Naive thymus-derived CD8-positive, alpha-beta T cell (primary cell): ENCODE measurements at regions not wholly inside any gene's neighbourhood (a gene's known extent, or its start where the extent isn't known, plus 50 kb on each side); places are given as distances from the start of the nearest gene placed in this dataset.
A peak's percentile ranks its signal among the peaks of the same experiment; 100 is the strongest.
"Not testable (repeated sequence)": the region's sequence is repeated elsewhere in the genome, so short reads cannot be mapped to it uniquely, and the experiment has no call there.

Experiments used
- ATAC-seq, 2 donors: fragments of 150-1000 bp; cut with Tn5 transposase in 1 of 2; sonication (Bioruptor Pico), chemical (Tn5 transposase) in 1 of 2; 1 replicate in 1 of 2; 2 replicates in 1 of 2; pipeline ENCODE4 v1.10.0; 2021; ENCODE audit warnings: mild to moderate bottlenecking in 2 of 2, moderate library complexity in 2 of 2
- POLR2A ChIA-PET: fragments of 350-600 bp; sonication (Branson Sonifier 250); formaldehyde crosslinking; loops from one replicate; lab custom pipeline; 2021; ENCODE audit warnings: antibody characterized with exemption; lab: Charles Lee
- DNase-seq, 10 donors: peaks; one replicate each; pipeline versions ENCODE4 v3.0.0 to v3.0.0-alpha.2; 2020 to 2022
- H3K27ac Mint-ChIP-seq, 10 donors: one replicate each; pipeline ENCODE4 v1.8.0; 2020 to 2022; ENCODE audit warnings: mild to moderate bottlenecking in 10 of 10, mixed read lengths in 10 of 10, moderate library complexity in 4 of 10, inconsistent platforms in 1 of 10
- H3K27me3 Mint-ChIP-seq, 5 donors: one replicate each; pipeline ENCODE4 v1.8.0; 2021 to 2022; ENCODE audit warnings: mixed read lengths in 5 of 5
- H3K36me3 Mint-ChIP-seq, 3 donors: one replicate each; pipeline ENCODE4 v1.8.0; 2020 to 2022; ENCODE audit warnings: mixed read lengths in 3 of 3, mild to moderate bottlenecking in 2 of 3, inconsistent platforms in 1 of 3
- H3K4me1 Mint-ChIP-seq, 4 donors: one replicate each; pipeline ENCODE4 v1.8.0; 2021 to 2022; ENCODE audit warnings: mixed read lengths in 4 of 4
- H3K4me3 Mint-ChIP-seq, 10 donors: one replicate each; pipeline ENCODE4 v1.8.0; 2020 to 2022; ENCODE audit warnings: mild to moderate bottlenecking in 10 of 10, mixed read lengths in 10 of 10, moderate library complexity in 6 of 10, inconsistent platforms in 1 of 10
- H3K9me3 Mint-ChIP-seq, 9 donors: one replicate each; pipeline ENCODE4 v1.8.0; 2020 to 2022; ENCODE audit warnings: mixed read lengths in 9 of 9, mild to moderate bottlenecking in 3 of 9, inconsistent platforms in 1 of 9, moderate library complexity in 1 of 9

- Mint-ChIP-seq H3K9me3 (no peaks in the 10 kb centered on the region), H3K4me3 (peak overlapping the region; percentile 36 to 82 (median 76)), H3K27me3 (no peaks in the 10 kb centered on the region), H3K27ac (peak overlapping the region; percentile 93 to 98 (median 97)), H3K36me3 (peaks cover 0 to 2% (median 0%) of the 10 kb centered on the region in 3 donors), H3K4me1 (peaks cover 24 to 71% (median 66%) of the 10 kb centered on the region in 4 donors)
- POLR2A ChIA-PET: interaction anchor here (0.5 kb wide), 1 partner anchor 1660 kb away, joined by 7 read pairs; no protein-coding TSS in a partner anchor
- ATAC-seq: no peak
- no peak for DNase-seq
Measured at GRCh38 chr16:29154676-29155121, 169.8 kb downstream of the LAT start.

GRCh38 chr16:29154088-29154487 lies 169.2 kb downstream of the LAT start:
- ATAC-seq: no peak
- H3K36me3 Mint-ChIP-seq: peaks cover 0 to 2% (median 0%) of the 10 kb centered on the region in 3 donors
- POLR2A ChIA-PET: no interaction called here
- H3K4me3 Mint-ChIP-seq: peak overlapping the region in 9 of 10 donors; percentile 29 to 60 (median 48)
- H3K9me3 Mint-ChIP-seq: no peaks in the 10 kb centered on the region
- no peak for DNase-seq
- peaks cover 29 to 78% (median 72%) of the 10 kb centered on the region in 4 donors for H3K4me1 Mint-ChIP-seq
- no peaks in the 10 kb centered on the region for H3K27me3 Mint-ChIP-seq
- H3K27ac Mint-ChIP-seq: peak overlapping the region; percentile 68 to 98 (median 96)

GRCh38 chr16:29153307-29153706 lies 168.5 kb downstream of the LAT start:
- POLR2A ChIA-PET: interaction anchor here (0.7 kb wide), 1 partner anchor 128 kb away, joined by 4 read pairs; no protein-coding TSS in a partner anchor
- H3K4me3 Mint-ChIP-seq: peak overlapping the region in 1 of 10 donors; percentile 58
- not testable (repeated sequence) for ATAC-seq, H3K9me3 Mint-ChIP-seq, H3K36me3 Mint-ChIP-seq, DNase-seq, H3K27me3 Mint-ChIP-seq
- H3K4me1 Mint-ChIP-seq: peaks cover 31 to 85% (median 80%) of the 10 kb centered on the region in 4 donors
- peak overlapping the region in 7 of 10 donors; percentile 19 to 100 (median 96) for H3K27ac Mint-ChIP-seq

- H3K9me3 Mint-ChIP-seq, H3K27me3 Mint-ChIP-seq, ATAC-seq, H3K36me3 Mint-ChIP-seq, POLR2A ChIA-PET: not testable (repeated sequence)
- H3K4me1 Mint-ChIP-seq: peaks cover 31 to 85% (median 81%) of the 10 kb centered on the region in 4 donors
- H3K4me3 Mint-ChIP-seq: peak overlapping the region; percentile 19 to 82 (median 66)
- H3K27ac Mint-ChIP-seq: peak overlapping the region; percentile 82 to 100 (median 98)
- peak in 4 of 10 donors; percentile 29 to 49 (median 41) for DNase-seq
Measured at GRCh38 chr16:29152544-29153031, 167.7 kb downstream of the LAT start.

GRCh38 chr16:29151317-29151716 lies 166.5 kb downstream of the LAT start:
- H3K27ac Mint-ChIP-seq: peak overlapping the region; percentile 82 to 100 (median 100)
- POLR2A ChIA-PET: interaction anchor here (0.6 kb wide), 1 partner anchor 1751 kb away, joined by 3 read pairs; no protein-coding TSS in a partner anchor
- H3K36me3 Mint-ChIP-seq: peaks cover 0 to 2% (median 0%) of the 10 kb centered on the region in 3 donors
- DNase-seq: no peak
- no peaks in the 10 kb centered on the region for H3K9me3 Mint-ChIP-seq
- no peaks in the 10 kb centered on the region for H3K27me3 Mint-ChIP-seq
- peak overlapping the region in 2 of 10 donors; percentile 19 to 28 for H3K4me3 Mint-ChIP-seq
- peaks cover 23 to 83% (median 74%) of the 10 kb centered on the region in 4 donors for H3K4me1 Mint-ChIP-seq
- ATAC-seq: no peak

- peak overlapping the region; percentile 96 to 100 (median 100) for H3K27ac Mint-ChIP-seq
- not testable (repeated sequence) for H3K27me3 Mint-ChIP-seq, ATAC-seq, H3K9me3 Mint-ChIP-seq, DNase-seq
- peaks cover 0 to 10% (median 0%) of the 10 kb centered on the region in 3 donors for H3K36me3 Mint-ChIP-seq
- peak overlapping the region in 9 of 10 donors; percentile 70 to 86 (median 80) for H3K4me3 Mint-ChIP-seq
- POLR2A ChIA-PET: interaction anchor here (0.7 kb wide), 1 partner anchor 1260 kb away, joined by 3 read pairs; no protein-coding TSS in a partner anchor
- H3K4me1 Mint-ChIP-seq: peaks cover 26 to 82% (median 65%) of the 10 kb centered on the region in 4 donors
Measured at GRCh38 chr16:29149912-29150311, 165.1 kb downstream of the LAT start.

- DNase-seq (peak; percentile 63 to 97 (median 90)), ATAC-seq (peak; percentile 86 to 91)
- Mint-ChIP-seq H3K4me3 (peak overlapping the region; percentile 42 to 86 (median 80)), H3K4me1 (peaks cover 22 to 78% (median 63%) of the 10 kb centered on the region in 4 donors), H3K27ac (peak overlapping the region; percentile 96 to 100 (median 100)), H3K9me3 (no peaks in the 10 kb centered on the region), H3K27me3 (no peaks in the 10 kb centered on the region), H3K36me3 (peaks cover 0 to 10% (median 0%) of the 10 kb centered on the region in 3 donors)
- POLR2A ChIA-PET: interaction anchor here (1.2 kb wide), 2 partner anchors 9 to 161 kb away, joined by 4 read pairs; no protein-coding TSS in a partner anchor
Measured at GRCh38 chr16:29148867-29149272, 164.0 kb downstream of the LAT start.

- peak; percentile 3 to 28 for ATAC-seq
- peaks cover 21 to 79% (median 60%) of the 10 kb centered on the region in 4 donors for H3K4me1 Mint-ChIP-seq
Measured at GRCh38 chr16:29148131-29148691, 163.4 kb downstream of the LAT start.

GRCh38 chr16:29147710-29148109 lies 162.9 kb downstream of the LAT start:
- POLR2A ChIA-PET, H3K27me3 Mint-ChIP-seq, DNase-seq, ATAC-seq, H3K9me3 Mint-ChIP-seq, H3K36me3 Mint-ChIP-seq: not testable (repeated sequence)
- Mint-ChIP-seq H3K4me1 (peaks cover 23 to 77% (median 58%) of the 10 kb centered on the region in 4 donors), H3K4me3 (peak overlapping the region in 2 of 10 donors; percentile 9 to 23), H3K27ac (peak overlapping the region; percentile 90 to 100 (median 100))

More at GRCh38 chr16:29148131-29148691, 163.4 kb downstream of the LAT start:
- Mint-ChIP-seq H3K36me3 (peaks cover 0 to 10% (median 0%) of the 10 kb centered on the region in 3 donors), H3K27me3 (no peaks in the 10 kb centered on the region), H3K4me3 (peak overlapping the region; percentile 40 to 86 (median 80)), H3K9me3 (no peaks in the 10 kb centered on the region), H3K27ac (peak overlapping the region; percentile 96 to 100 (median 100))
- POLR2A ChIA-PET: interaction anchor here (1.2 kb wide), 2 partner anchors 9 to 160 kb away, joined by 4 read pairs; no protein-coding TSS in a partner anchor
- DNase-seq: peak in 1 of 10 donors; percentile 10

- ATAC-seq, H3K9me3 Mint-ChIP-seq, DNase-seq, H3K36me3 Mint-ChIP-seq, H3K27me3 Mint-ChIP-seq: not testable (repeated sequence)
- H3K4me3 Mint-ChIP-seq: peak overlapping the region in 3 of 10 donors; percentile 20 to 45 (median 22)
- peaks cover 21 to 71% (median 51%) of the 10 kb centered on the region in 4 donors for H3K4me1 Mint-ChIP-seq
- POLR2A ChIA-PET: interaction anchor here (0.6 kb wide), 1 partner anchor 128 kb away, joined by 3 read pairs; no protein-coding TSS in a partner anchor
- H3K27ac Mint-ChIP-seq: peak overlapping the region; percentile 90 to 100 (median 100)
Measured at GRCh38 chr16:29146808-29147643, 162.2 kb downstream of the LAT start.

- Mint-ChIP-seq H3K4me3 (no peak overlapping the region), H3K9me3 (no peaks in the 10 kb centered on the region), H3K4me1 (peaks cover 19 to 65% (median 46%) of the 10 kb centered on the region in 4 donors), H3K27me3 (no peaks in the 10 kb centered on the region), H3K36me3 (peaks cover 0 to 8% (median 0%) of the 10 kb centered on the region in 3 donors), H3K27ac (peak overlapping the region; percentile 90 to 100 (median 100))
- ATAC-seq (no peak), DNase-seq (no peak)
- POLR2A ChIA-PET: no interaction called here
Measured at GRCh38 chr16:29146266-29146665, 161.4 kb downstream of the LAT start.
